ENCODE measurements at regions not wholly inside any gene's neighbourhood (a gene's known extent, or its start where the extent isn't known, plus 50 kb on each side); places are given as distances from the start of the nearest gene placed in this dataset.

DNA sequence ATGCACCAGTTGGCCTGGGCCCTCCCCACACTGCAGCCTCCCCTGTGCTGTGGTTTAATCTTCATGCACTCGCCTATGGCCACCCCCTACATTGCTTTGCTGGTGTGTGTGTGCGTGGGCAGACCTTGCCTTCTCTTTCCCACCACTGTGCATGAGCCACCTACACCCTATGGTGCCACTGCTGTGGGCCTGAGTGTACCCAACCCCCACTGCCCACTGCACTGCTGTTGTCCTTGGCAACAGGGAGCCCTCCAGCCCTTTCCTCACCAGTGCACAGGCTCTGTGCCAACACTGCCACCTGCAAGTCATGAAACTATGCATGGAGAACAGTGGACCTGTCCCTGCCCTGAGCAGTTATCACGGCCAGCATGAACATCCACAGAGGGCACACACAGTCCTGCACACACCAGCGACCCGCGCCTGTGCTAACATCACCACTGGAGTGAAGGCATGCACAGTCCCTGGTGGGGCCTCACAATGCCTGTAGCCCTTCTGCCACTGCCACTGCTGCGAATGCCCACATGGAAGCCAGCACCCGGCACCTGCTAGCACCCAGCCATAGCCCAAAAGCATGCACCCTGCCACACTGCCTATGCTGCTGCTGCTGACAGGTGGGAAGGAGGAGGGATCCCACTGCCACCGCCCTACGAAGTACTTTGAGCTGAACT, 237.8 kb upstream of the ARSJ start:
- H4K20me1 ChIP-seq (ENCODE audit: insufficient read depth, poor library complexity, severe bottlenecking), result no peaks in the 10 kb centered on the region
- no peaks in the 10 kb centered on the region for H3K4me1 ChIP-seq (ENCODE audit: insufficient read depth)
- no peak for TF ChIP-seq EZH2phosphoT487 (IDR thresholded peaks at IDR 0.05; ENCODE audit: low read depth, severe bottlenecking, unreplicated experiment)
- no peak for TF ChIP-seq EZH2 (IDR thresholded peaks at IDR 0.05; ENCODE audit: borderline replicate concordance)
- TF ChIP-seq, protein P1, sequence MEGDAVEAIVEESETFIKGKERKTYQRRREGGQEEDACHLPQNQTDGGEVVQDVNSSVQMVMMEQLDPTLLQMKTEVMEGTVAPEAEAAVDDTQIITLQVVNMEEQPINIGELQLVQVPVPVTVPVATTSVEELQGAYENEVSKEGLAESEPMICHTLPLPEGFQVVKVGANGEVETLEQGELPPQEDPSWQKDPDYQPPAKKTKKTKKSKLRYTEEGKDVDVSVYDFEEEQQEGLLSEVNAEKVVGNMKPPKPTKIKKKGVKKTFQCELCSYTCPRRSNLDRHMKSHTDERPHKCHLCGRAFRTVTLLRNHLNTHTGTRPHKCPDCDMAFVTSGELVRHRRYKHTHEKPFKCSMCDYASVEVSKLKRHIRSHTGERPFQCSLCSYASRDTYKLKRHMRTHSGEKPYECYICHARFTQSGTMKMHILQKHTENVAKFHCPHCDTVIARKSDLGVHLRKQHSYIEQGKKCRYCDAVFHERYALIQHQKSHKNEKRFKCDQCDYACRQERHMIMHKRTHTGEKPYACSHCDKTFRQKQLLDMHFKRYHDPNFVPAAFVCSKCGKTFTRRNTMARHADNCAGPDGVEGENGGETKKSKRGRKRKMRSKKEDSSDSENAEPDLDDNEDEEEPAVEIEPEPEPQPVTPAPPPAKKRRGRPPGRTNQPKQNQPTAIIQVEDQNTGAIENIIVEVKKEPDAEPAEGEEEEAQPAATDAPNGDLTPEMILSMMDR (IDR thresholded peaks at IDR 0.05; ENCODE audit: poor library complexity), result no peak
- no peaks in the 10 kb centered on the region for H3K36me3 ChIP-seq (replicated peaks; ENCODE audit: insufficient read depth, low read depth)
- no peak overlapping the region for H2AFZ ChIP-seq
- H3K9me3 ChIP-seq (ENCODE audit: low read depth), result no peaks in the 10 kb centered on the region
- DNase-seq (ENCODE audit: low spot score), result no peak
- H3K27me3 ChIP-seq, result no peaks in the 10 kb centered on the region
- H3K4me3 ChIP-seq, result no peak overlapping the region
- no peaks in the 10 kb centered on the region for H3K9me2 ChIP-seq (replicated peaks; ENCODE audit: insufficient read depth)
- WGBS (ENCODE audit: low lambda C conversion rate, missing lambda C conversion rate), result 92% methylated on average over 9 of the region's 10 CpGs
- no peak overlapping the region for H3K4me2 ChIP-seq
- no peaks in the 10 kb centered on the region for H3K79me2 ChIP-seq
- H3K27ac ChIP-seq, result no peak overlapping the region

DNA sequence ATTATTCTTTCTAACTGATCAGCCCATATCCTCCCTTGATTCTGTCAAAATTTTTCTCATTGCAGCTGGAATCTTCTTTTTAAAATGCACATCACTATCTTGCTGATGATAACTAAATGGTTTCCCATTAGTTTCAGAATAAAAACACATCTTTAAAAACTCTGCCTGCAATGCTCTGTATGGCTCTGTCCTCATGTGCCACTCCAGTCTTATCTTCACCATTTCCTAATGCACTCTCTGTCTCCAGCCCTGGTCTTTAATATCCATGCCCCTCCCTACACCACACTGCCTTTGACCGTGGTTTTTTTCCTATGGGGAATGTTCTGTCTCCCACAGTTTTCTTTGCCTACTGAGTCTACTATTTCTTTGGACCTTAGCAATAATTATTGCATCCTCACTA, 244.1 kb upstream of the ARSJ start:
- TF ChIP-seq, protein P1 (IDR thresholded peaks at IDR 0.05; ENCODE audit: poor library complexity), result no peak
- no peak for TF ChIP-seq EZH2phosphoT487 (IDR thresholded peaks at IDR 0.05; ENCODE audit: low read depth, severe bottlenecking, unreplicated experiment)
- TF ChIP-seq EZH2 (IDR thresholded peaks at IDR 0.05; ENCODE audit: borderline replicate concordance), result no peak

DNA sequence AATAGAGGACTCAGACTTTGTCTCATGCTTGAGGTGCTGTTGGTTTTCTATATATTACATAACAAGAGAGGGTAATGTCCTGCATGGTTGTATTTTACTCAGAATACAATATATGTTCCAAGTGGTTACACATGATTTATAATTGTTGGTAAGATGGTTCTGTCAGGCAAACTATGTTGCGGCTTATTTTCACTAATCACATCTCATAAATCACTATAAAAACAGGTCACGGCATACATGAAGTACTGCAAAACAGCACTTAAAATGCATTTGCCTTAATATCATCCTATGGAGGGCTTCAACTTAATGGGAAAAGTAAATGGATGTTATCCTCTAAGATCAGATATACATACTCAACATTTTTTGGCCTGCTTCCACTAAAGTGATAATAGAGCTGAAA, 246.0 kb upstream of the ARSJ start:
- Histone ChIP-seq H3K27ac (no peak overlapping the region), H2AFZ (no peak overlapping the region), H3K79me2 (no peaks in the 10 kb centered on the region), H3K4me2 (no peak overlapping the region), H3K9me3 (ENCODE audit: low read depth) (no peaks in the 10 kb centered on the region), H3K4me1 (ENCODE audit: insufficient read depth) (no peaks in the 10 kb centered on the region), H4K20me1 (ENCODE audit: insufficient read depth, poor library complexity, severe bottlenecking) (no peaks in the 10 kb centered on the region), H3K27me3 (no peaks in the 10 kb centered on the region), H3K9me2 (replicated peaks; ENCODE audit: insufficient read depth) (no peaks in the 10 kb centered on the region), H3K4me3 (no peak overlapping the region), H3K36me3 (replicated peaks; ENCODE audit: insufficient read depth, low read depth) (no peaks in the 10 kb centered on the region)
- DNase-seq (ENCODE audit: low spot score), result no peak
- WGBS (ENCODE audit: low lambda C conversion rate, missing lambda C conversion rate), result 62% methylated on average over 2 of the region's 2 CpGs
- TF ChIP-seq, protein P1 (IDR thresholded peaks at IDR 0.05; ENCODE audit: poor library complexity), result no peak
- TF ChIP-seq EZH2phosphoT487 (IDR thresholded peaks at IDR 0.05; ENCODE audit: low read depth, severe bottlenecking, unreplicated experiment) (no peak), EZH2 (IDR thresholded peaks at IDR 0.05; ENCODE audit: borderline replicate concordance) (no peak)

More for the DNA sequence above, 244.1 kb upstream of the ARSJ start:
- H3K4me3 ChIP-seq, result no peak overlapping the region
- 63% methylated on average over 1 of the region's 1 CpG for WGBS (ENCODE audit: low lambda C conversion rate, missing lambda C conversion rate)
- no peaks in the 10 kb centered on the region for H3K36me3 ChIP-seq (replicated peaks; ENCODE audit: insufficient read depth, low read depth)
- H3K4me1 ChIP-seq (ENCODE audit: insufficient read depth), result no peaks in the 10 kb centered on the region
- no peak overlapping the region for H3K4me2 ChIP-seq
- no peak for DNase-seq (ENCODE audit: low spot score)
- no peaks in the 10 kb centered on the region for H4K20me1 ChIP-seq (ENCODE audit: insufficient read depth, poor library complexity, severe bottlenecking)
- no peak overlapping the region for H3K27ac ChIP-seq
- H3K9me2 ChIP-seq (replicated peaks; ENCODE audit: insufficient read depth), result no peaks in the 10 kb centered on the region
- H3K27me3 ChIP-seq, result no peaks in the 10 kb centered on the region
- no peaks in the 10 kb centered on the region for H3K9me3 ChIP-seq (ENCODE audit: low read depth)
- H3K79me2 ChIP-seq, result no peaks in the 10 kb centered on the region
- H2AFZ ChIP-seq, result no peak overlapping the region

Data from hepatocyte (in vitro differentiated cells).